WTC11 (cell line): ENCODE measurements at regions not wholly inside any gene's neighbourhood (a gene's known extent, or its start where the extent isn't known, plus 50 kb on each side); places are given as distances from the start of the nearest gene placed in this dataset.

Source experiments
- ATAC-seq: fragments of 200-7000 bp; cut with Tn5 transposase; 2 replicates; pipeline ENCODE4 v1.10.0; 2021; ENCODE audit warnings: mild to moderate bottlenecking, moderate library complexity
- CTCF ChIA-PET: fragments of 300-600 bp; sonication (Branson Sonifier 250); formaldehyde crosslinking; loops from one replicate; lab custom pipeline; 2021; ENCODE audit warnings: antibody characterized with exemption; lab: Charles Lee
- POLR2A ChIA-PET: fragments of 350-600 bp; sonication (Branson Sonifier 250); formaldehyde crosslinking; loops from one replicate; lab custom pipeline; 2021; ENCODE audit warnings: antibody characterized with exemption; lab: Charles Lee
- DNase-seq: peaks from one replicate; pipeline ENCODE4 v3.0.0; 2021; ENCODE audit warnings: low spot score
- H3K27ac Mint-ChIP-seq: 2 replicates; pipeline ENCODE4 v1.8.0; 2021; ENCODE audit warnings: mixed read lengths
- H3K27me3 Mint-ChIP-seq: 2 replicates; pipeline ENCODE4 v1.8.0; 2021; ENCODE audit warnings: low read depth, mild to moderate bottlenecking, moderate library complexity, mixed read lengths
- H3K36me3 Mint-ChIP-seq: 2 replicates; pipeline ENCODE4 v1.8.0; 2021; ENCODE audit warnings: mixed read lengths
- H3K4me1 Mint-ChIP-seq: 2 replicates; pipeline ENCODE4 v1.8.0; 2022; ENCODE audit warnings: mixed read lengths
- H3K4me3 Mint-ChIP-seq: 2 replicates; pipeline ENCODE4 v1.8.0; 2021; ENCODE audit warnings: mild to moderate bottlenecking, moderate library complexity, mixed read lengths
- H3K9me3 Mint-ChIP-seq: 2 replicates; pipeline ENCODE4 v1.8.0; 2021; ENCODE audit warnings: mixed read lengths
- ATF1 ChIP-seq: sonication (generic); formaldehyde crosslinking; IDR thresholded peaks from 2 replicates; pipeline ENCODE4 v1.8.1; 2023; ENCODE audit warnings: mild to moderate bottlenecking, moderate library complexity, missing genetic modification reagents
- CBFB ChIP-seq: sonication (generic); formaldehyde crosslinking; IDR thresholded peaks from 2 replicates; pipeline ENCODE4 v1.8.1; 2022; ENCODE audit warnings: mild to moderate bottlenecking, low read depth, missing genetic modification reagents
- FOXK1 ChIP-seq: sonication (generic); formaldehyde crosslinking; IDR thresholded peaks from 2 replicates; pipeline ENCODE4 v1.8.0; 2022; ENCODE audit warnings: mild to moderate bottlenecking, moderate library complexity, missing genetic modification reagents
- MXD4 ChIP-seq: fragments of 250-450 bp; sonication (Bioruptor Pico); IDR thresholded peaks from 2 replicates; pipeline ENCODE4 v1.8.0; 2021; ENCODE audit warnings: mild to moderate bottlenecking, moderate library complexity, borderline replicate concordance
- NFATC4 ChIP-seq: fragments of 250-450 bp; sonication (Bioruptor Pico); IDR thresholded peaks from 2 replicates; pipeline ENCODE4 v1.9.0; 2021; ENCODE audit warnings: mild to moderate bottlenecking
- NFYB ChIP-seq: sonication (generic); formaldehyde crosslinking; conservative IDR thresholded peaks from 2 replicates; pipeline ENCODE4 v1.8.0; 2022; ENCODE audit warnings: low read depth, missing genetic modification reagents
- SMAD4 ChIP-seq: sonication (generic); formaldehyde crosslinking; IDR thresholded peaks from 2 replicates; pipeline ENCODE4 v1.8.0; 2022; ENCODE audit warnings: mild to moderate bottlenecking, missing genetic modification reagents
- TCF7 ChIP-seq: sonication (generic); formaldehyde crosslinking; IDR thresholded peaks from 2 replicates; pipeline ENCODE4 v1.8.0; 2022; ENCODE audit warnings: mild to moderate bottlenecking, low read depth, missing genetic modification reagents, moderate library complexity
- TP53 ChIP-seq: sonication (generic); formaldehyde crosslinking; IDR thresholded peaks from 2 replicates; pipeline ENCODE4 v1.8.1; 2023; ENCODE audit warnings: mild to moderate bottlenecking, missing genetic modification reagents
- USF2 ChIP-seq: sonication (generic); formaldehyde crosslinking; IDR thresholded peaks from 2 replicates; pipeline ENCODE4 v1.8.1; 2023; ENCODE audit warnings: mild to moderate bottlenecking, missing genetic modification reagents, moderate library complexity
- ZNF121 ChIP-seq: sonication (generic); formaldehyde crosslinking; IDR thresholded peaks from 2 replicates; pipeline ENCODE4 v1.8.0; 2023; ENCODE audit warnings: missing genetic modification reagents
- ZNF416 ChIP-seq: fragments of 250-450 bp; sonication (Bioruptor Pico); IDR thresholded peaks from 2 replicates; pipeline ENCODE4 v1.9.0; 2021; ENCODE audit warnings: mild to moderate bottlenecking, inconsistent platforms
- ZNF423 ChIP-seq: fragments of 250-450 bp; sonication (Bioruptor Pico); IDR thresholded peaks from 2 replicates; pipeline ENCODE4 v2.1.2; 2022; ENCODE audit warnings: mild to moderate bottlenecking, moderate library complexity
- TF ChIP-seq, protein P1 (sequence below): sonication (generic); formaldehyde crosslinking; IDR thresholded peaks from 2 replicates; pipeline ENCODE4 v1.8.1; 2022; ENCODE audit warnings: mild to moderate bottlenecking, moderate library complexity, missing genetic modification reagents
- TF ChIP-seq, protein P2 (sequence below): sonication (generic); formaldehyde crosslinking; conservative IDR thresholded peaks from 2 replicates; pipeline ENCODE4 v1.8.1; 2023; ENCODE audit warnings: mild to moderate bottlenecking, low read depth, missing genetic modification reagents, moderate library complexity
- TF ChIP-seq, protein P3 (sequence below): sonication (generic); formaldehyde crosslinking; IDR thresholded peaks from 2 replicates; pipeline ENCODE4 v1.8.1; 2022; ENCODE audit warnings: low read depth, missing genetic modification reagents, borderline replicate concordance
- TF ChIP-seq, protein P4 (sequence below): sonication (generic); formaldehyde crosslinking; IDR thresholded peaks from 2 replicates; pipeline ENCODE4 v1.8.0; 2023; ENCODE audit warnings: missing genetic modification reagents, mild to moderate bottlenecking, borderline replicate concordance
- TF ChIP-seq, protein P5 (sequence below): sonication (generic); formaldehyde crosslinking; IDR thresholded peaks from 2 replicates; pipeline ENCODE4 v1.8.0; 2022; ENCODE audit warnings: mild to moderate bottlenecking, missing genetic modification reagents
- TF ChIP-seq, protein P6 (sequence below): fragments of 250-450 bp; sonication (Bioruptor Pico); IDR thresholded peaks from 2 replicates; pipeline ENCODE4 v1.9.0; 2021; ENCODE audit warnings: mild to moderate bottlenecking

- TF ChIP-seq, protein P1, sequence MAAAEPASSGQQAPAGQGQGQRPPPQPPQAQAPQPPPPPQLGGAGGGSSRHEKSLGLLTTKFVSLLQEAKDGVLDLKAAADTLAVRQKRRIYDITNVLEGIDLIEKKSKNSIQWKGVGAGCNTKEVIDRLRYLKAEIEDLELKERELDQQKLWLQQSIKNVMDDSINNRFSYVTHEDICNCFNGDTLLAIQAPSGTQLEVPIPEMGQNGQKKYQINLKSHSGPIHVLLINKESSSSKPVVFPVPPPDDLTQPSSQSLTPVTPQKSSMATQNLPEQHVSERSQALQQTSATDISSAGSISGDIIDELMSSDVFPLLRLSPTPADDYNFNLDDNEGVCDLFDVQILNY, result no peak
- TF ChIP-seq USF2 (CRISPR knock-in tag), result no peak
- no peak for TF ChIP-seq SMAD4 (CRISPR knock-in tag)
These were observed 700.3 kb downstream of the TMEM182 start (continued) for GRCh38 chr2:103462101-103462500.

- ATAC-seq (no peak), DNase-seq (no peak)
- ChIA-PET CTCF (no interaction called here), POLR2A (interaction anchor here (0.7 kb wide), 1 partner anchor 565 kb away, joined by 4 read pairs; no protein-coding TSS in a partner anchor)
- H3K9me3 Mint-ChIP-seq, result 0 out of 2 replicates have a peak, but pooled peaks cover 6% of the 10 kb centered on the region
- peaks cover 10% of the 10 kb centered on the region for H3K4me1 Mint-ChIP-seq
- no peaks in the 10 kb centered on the region for H3K27me3 Mint-ChIP-seq
- no peak for TF ChIP-seq TCF7 (CRISPR knock-in tag)
- no peaks in the 10 kb centered on the region for H3K36me3 Mint-ChIP-seq
- H3K4me3 Mint-ChIP-seq, result no peak overlapping the region
- no peak overlapping the region for H3K27ac Mint-ChIP-seq
These were observed 700.9 kb downstream of the TMEM182 start for GRCh38 chr2:103462712-103463111.

- ATAC-seq (no peak), DNase-seq (no peak)
- Mint-ChIP-seq H3K9me3 (peaks cover 6% of the 10 kb centered on the region; the same call in 1 of the 2 replicates), H3K4me3 (no peak overlapping the region), H3K27me3 (no peaks in the 10 kb centered on the region), H3K27ac (no peak overlapping the region), H3K4me1 (peaks cover 7% of the 10 kb centered on the region), H3K36me3 (no peaks in the 10 kb centered on the region)
- CTCF ChIA-PET, result interaction anchor here (0.8 kb wide), 1 partner anchor 12 kb away, joined by 3 read pairs; no protein-coding TSS in a partner anchor
- TF ChIP-seq, protein P2, sequence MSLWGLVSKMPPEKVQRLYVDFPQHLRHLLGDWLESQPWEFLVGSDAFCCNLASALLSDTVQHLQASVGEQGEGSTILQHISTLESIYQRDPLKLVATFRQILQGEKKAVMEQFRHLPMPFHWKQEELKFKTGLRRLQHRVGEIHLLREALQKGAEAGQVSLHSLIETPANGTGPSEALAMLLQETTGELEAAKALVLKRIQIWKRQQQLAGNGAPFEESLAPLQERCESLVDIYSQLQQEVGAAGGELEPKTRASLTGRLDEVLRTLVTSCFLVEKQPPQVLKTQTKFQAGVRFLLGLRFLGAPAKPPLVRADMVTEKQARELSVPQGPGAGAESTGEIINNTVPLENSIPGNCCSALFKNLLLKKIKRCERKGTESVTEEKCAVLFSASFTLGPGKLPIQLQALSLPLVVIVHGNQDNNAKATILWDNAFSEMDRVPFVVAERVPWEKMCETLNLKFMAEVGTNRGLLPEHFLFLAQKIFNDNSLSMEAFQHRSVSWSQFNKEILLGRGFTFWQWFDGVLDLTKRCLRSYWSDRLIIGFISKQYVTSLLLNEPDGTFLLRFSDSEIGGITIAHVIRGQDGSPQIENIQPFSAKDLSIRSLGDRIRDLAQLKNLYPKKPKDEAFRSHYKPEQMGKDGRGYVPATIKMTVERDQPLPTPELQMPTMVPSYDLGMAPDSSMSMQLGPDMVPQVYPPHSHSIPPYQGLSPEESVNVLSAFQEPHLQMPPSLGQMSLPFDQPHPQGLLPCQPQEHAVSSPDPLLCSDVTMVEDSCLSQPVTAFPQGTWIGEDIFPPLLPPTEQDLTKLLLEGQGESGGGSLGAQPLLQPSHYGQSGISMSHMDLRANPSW (CRISPR knock-in tag), result no peak
- TF ChIP-seq ATF1 (CRISPR knock-in tag), result no peak
- TF ChIP-seq FOXK1 (CRISPR knock-in tag), result no peak
- TF ChIP-seq, protein P3, sequence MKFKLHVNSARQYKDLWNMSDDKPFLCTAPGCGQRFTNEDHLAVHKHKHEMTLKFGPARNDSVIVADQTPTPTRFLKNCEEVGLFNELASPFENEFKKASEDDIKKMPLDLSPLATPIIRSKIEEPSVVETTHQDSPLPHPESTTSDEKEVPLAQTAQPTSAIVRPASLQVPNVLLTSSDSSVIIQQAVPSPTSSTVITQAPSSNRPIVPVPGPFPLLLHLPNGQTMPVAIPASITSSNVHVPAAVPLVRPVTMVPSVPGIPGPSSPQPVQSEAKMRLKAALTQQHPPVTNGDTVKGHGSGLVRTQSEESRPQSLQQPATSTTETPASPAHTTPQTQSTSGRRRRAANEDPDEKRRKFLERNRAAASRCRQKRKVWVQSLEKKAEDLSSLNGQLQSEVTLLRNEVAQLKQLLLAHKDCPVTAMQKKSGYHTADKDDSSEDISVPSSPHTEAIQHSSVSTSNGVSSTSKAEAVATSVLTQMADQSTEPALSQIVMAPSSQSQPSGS (CRISPR knock-in tag), result no peak
- TF ChIP-seq, protein P4, sequence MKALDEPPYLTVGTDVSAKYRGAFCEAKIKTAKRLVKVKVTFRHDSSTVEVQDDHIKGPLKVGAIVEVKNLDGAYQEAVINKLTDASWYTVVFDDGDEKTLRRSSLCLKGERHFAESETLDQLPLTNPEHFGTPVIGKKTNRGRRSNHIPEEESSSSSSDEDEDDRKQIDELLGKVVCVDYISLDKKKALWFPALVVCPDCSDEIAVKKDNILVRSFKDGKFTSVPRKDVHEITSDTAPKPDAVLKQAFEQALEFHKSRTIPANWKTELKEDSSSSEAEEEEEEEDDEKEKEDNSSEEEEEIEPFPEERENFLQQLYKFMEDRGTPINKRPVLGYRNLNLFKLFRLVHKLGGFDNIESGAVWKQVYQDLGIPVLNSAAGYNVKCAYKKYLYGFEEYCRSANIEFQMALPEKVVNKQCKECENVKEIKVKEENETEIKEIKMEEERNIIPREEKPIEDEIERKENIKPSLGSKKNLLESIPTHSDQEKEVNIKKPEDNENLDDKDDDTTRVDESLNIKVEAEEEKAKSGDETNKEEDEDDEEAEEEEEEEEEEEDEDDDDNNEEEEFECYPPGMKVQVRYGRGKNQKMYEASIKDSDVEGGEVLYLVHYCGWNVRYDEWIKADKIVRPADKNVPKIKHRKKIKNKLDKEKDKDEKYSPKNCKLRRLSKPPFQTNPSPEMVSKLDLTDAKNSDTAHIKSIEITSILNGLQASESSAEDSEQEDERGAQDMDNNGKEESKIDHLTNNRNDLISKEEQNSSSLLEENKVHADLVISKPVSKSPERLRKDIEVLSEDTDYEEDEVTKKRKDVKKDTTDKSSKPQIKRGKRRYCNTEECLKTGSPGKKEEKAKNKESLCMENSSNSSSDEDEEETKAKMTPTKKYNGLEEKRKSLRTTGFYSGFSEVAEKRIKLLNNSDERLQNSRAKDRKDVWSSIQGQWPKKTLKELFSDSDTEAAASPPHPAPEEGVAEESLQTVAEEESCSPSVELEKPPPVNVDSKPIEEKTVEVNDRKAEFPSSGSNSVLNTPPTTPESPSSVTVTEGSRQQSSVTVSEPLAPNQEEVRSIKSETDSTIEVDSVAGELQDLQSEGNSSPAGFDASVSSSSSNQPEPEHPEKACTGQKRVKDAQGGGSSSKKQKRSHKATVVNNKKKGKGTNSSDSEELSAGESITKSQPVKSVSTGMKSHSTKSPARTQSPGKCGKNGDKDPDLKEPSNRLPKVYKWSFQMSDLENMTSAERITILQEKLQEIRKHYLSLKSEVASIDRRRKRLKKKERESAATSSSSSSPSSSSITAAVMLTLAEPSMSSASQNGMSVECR (CRISPR knock-in tag), result no peak
- TF ChIP-seq ZNF416, result no peak
- no peak for TF ChIP-seq ZNF121 (CRISPR knock-in tag)
- TF ChIP-seq, protein P5, sequence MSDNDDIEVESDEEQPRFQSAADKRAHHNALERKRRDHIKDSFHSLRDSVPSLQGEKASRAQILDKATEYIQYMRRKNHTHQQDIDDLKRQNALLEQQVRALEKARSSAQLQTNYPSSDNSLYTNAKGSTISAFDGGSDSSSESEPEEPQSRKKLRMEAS, result no peak
- no peak for TF ChIP-seq CBFB (CRISPR knock-in tag)
- no peak for TF ChIP-seq NFYB
- TF ChIP-seq, protein P6, sequence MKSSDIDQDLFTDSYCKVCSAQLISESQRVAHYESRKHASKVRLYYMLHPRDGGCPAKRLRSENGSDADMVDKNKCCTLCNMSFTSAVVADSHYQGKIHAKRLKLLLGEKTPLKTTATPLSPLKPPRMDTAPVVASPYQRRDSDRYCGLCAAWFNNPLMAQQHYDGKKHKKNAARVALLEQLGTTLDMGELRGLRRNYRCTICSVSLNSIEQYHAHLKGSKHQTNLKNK (CRISPR knock-in tag), result no peak
- TF ChIP-seq ZNF423, result no peak
- TF ChIP-seq TP53 (CRISPR knock-in tag), result no peak
- TF ChIP-seq MXD4 (CRISPR knock-in tag), result no peak
- TF ChIP-seq, protein P1, result no peak
- no peak for TF ChIP-seq NFATC4
- POLR2A ChIA-PET, result no interaction called here
These were observed 703.0 kb downstream of the TMEM182 start for GRCh38 chr2:103464831-103465230.
